K562 (cell line): ENCODE measurements at regions not wholly inside any gene's neighbourhood (a gene's known extent, or its start where the extent isn't known, plus 50 kb on each side); places are given as distances from the start of the nearest gene placed in this dataset.

Experiments
- MTF1 ChIP-seq: fragments of 250-450 bp; sonication (Bioruptor Pico); IDR thresholded peaks from 2 replicates; pipeline ENCODE4 v1.9.0; 2021; ENCODE audit warnings: moderate library complexity, mild to moderate bottlenecking, inconsistent platforms, borderline replicate concordance
- NUFIP1 ChIP-seq: fragments of 450-650 bp; IDR thresholded peaks from 2 replicates; pipeline ENCODE4 v1.6.1; 2018; ENCODE audit not compliant: partially characterized antibody
- SP1 ChIP-seq: sonication (generic); formaldehyde crosslinking; IDR thresholded peaks from 2 replicates; pipeline ENCODE4 v1.8.1; 2022; ENCODE audit warnings: mild to moderate bottlenecking, missing genetic modification reagents
- TCF7 ChIP-seq: sonication (generic); IDR thresholded peaks from 2 replicates; pipeline ENCODE4 v1.6.1; 2016; ENCODE audit warnings: antibody characterized with exemption, borderline replicate concordance
- TF ChIP-seq, protein P1 (sequence below), 3 experiments: IDR thresholded peaks in 2 of 3; conservative IDR thresholded peaks in 1 of 3; 2 replicates each; pipeline ENCODE4 v1.5.1; 2011 to 2012; ENCODE audit warnings: low read length in 3 of 3, mild to moderate bottlenecking in 3 of 3, control low read depth in 2 of 3, improper control_type of control experiment in 1 of 3, inconsistent platforms in 1 of 3, low read depth in 1 of 3, mixed read lengths in 1 of 3, moderate library complexity in 1 of 3; ENCODE audit not compliant: insufficient read depth in 2 of 3

DNA sequence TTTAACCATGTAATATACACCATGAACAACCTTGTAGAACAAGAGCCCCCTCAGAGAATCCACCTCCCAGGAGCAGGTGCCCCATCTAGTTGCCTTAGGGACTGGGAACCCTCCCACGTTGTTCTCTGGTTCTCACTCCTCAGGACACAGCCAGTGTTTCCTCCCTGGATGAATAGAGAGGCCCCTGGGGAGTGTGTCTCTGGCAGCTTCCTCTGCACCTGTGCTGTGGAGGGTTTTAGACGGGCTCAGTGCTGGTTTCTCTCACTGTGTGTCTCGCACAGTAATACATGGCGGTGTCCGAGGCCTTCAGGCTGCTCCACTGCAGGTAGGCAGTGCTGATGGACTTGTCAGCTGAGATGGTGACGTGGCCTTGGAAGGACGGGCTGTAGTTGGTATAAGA, 581.3 kb downstream of the TMEM121 start:
- TF ChIP-seq SP1 (CRISPR knock-in tag) (no peak), TCF7 (no peak), NUFIP1 (no peak), MTF1 (CRISPR knock-in tag) (no peak)
- TF ChIP-seq, protein P1, sequence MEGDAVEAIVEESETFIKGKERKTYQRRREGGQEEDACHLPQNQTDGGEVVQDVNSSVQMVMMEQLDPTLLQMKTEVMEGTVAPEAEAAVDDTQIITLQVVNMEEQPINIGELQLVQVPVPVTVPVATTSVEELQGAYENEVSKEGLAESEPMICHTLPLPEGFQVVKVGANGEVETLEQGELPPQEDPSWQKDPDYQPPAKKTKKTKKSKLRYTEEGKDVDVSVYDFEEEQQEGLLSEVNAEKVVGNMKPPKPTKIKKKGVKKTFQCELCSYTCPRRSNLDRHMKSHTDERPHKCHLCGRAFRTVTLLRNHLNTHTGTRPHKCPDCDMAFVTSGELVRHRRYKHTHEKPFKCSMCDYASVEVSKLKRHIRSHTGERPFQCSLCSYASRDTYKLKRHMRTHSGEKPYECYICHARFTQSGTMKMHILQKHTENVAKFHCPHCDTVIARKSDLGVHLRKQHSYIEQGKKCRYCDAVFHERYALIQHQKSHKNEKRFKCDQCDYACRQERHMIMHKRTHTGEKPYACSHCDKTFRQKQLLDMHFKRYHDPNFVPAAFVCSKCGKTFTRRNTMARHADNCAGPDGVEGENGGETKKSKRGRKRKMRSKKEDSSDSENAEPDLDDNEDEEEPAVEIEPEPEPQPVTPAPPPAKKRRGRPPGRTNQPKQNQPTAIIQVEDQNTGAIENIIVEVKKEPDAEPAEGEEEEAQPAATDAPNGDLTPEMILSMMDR (IDR thresholded peaks at IDR 0.05 in 2 of 3, conservative IDR thresholded peaks at IDR 0.05 in 1 of 3; ENCODE audit: insufficient read depth in 2 of 3, low read depth in 1 of 3, low read length in 3 of 3) = no peak
